ENCODE measurements at regions not wholly inside any gene's neighbourhood (a gene's known extent, or its start where the extent isn't known, plus 50 kb on each side); places are given as distances from the start of the nearest gene placed in this dataset.

GRCh38 chr4:60389633-60390032 lies 810.5 kb upstream of the ADGRL3 start (continued):
- no peak for TF ChIP-seq DNMT3B (CRISPR knock-in tag; conservative IDR thresholded peaks at IDR 0.05)
- no peak for TF ChIP-seq PHF20 (CRISPR knock-in tag; IDR thresholded peaks at IDR 0.05)
- TF ChIP-seq POLR2G (IDR thresholded peaks at IDR 0.05; ENCODE audit: low read depth, low read length): no peak
- no peak for TF ChIP-seq SMAD1 (CRISPR knock-in tag; IDR thresholded peaks at IDR 0.05; ENCODE audit: borderline replicate concordance, low read depth)
- no peak for TF ChIP-seq ZBTB40 (IDR thresholded peaks at IDR 0.05)
- no peak for TF ChIP-seq ZBTB40 (CRISPR knock-in tag; IDR thresholded peaks at IDR 0.05)
- TF ChIP-seq ZNF816 (CRISPR knock-in tag; IDR thresholded peaks at IDR 0.05; ENCODE audit: borderline replicate concordance): no peak
